Skeletal muscle cell (primary cell): ENCODE measurements at regions not wholly inside any gene's neighbourhood (a gene's known extent, or its start where the extent isn't known, plus 50 kb on each side); places are given as distances from the start of the nearest gene placed in this dataset.

Experiments used
- DNase-seq: peaks from one replicate; pipeline ENCODE4 v3.0.0-alpha.2; 2010; ENCODE audit warnings: low read depth
- H3K4me3 ChIP-seq: 2 replicates; pipeline ENCODE4 v1.5.1; 2011; ENCODE audit warnings: low read depth, mild to moderate bottlenecking, control low read depth, low read length, moderate library complexity

DNA sequence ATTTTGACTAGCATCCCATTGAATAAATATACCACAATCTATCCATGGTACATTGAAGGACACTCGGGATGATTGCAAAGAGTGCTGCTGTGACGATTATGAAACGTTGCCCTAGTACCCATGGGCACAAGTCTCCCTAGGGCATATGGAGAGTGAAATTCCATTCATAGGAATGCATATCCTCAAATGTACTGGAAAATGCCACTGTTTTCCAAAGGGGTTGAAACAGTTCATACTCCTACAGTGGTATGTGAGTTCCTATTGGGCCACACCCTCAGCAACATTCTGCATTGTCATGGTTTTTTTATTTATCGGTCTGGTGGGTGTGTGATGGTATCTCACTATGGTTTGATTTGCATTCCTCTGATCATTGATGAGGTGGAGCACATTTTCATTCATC, 130.6 kb downstream of the TWIST2 start:
- H3K4me3 ChIP-seq, result no peak overlapping the region
- DNase-seq, result no peak

GRCh38 chr2:238979636-238980035, 131.8 kb downstream of the TWIST2 start:
- DNase-seq, result no peak
- H3K4me3 ChIP-seq, result no peak overlapping the region

DNA sequence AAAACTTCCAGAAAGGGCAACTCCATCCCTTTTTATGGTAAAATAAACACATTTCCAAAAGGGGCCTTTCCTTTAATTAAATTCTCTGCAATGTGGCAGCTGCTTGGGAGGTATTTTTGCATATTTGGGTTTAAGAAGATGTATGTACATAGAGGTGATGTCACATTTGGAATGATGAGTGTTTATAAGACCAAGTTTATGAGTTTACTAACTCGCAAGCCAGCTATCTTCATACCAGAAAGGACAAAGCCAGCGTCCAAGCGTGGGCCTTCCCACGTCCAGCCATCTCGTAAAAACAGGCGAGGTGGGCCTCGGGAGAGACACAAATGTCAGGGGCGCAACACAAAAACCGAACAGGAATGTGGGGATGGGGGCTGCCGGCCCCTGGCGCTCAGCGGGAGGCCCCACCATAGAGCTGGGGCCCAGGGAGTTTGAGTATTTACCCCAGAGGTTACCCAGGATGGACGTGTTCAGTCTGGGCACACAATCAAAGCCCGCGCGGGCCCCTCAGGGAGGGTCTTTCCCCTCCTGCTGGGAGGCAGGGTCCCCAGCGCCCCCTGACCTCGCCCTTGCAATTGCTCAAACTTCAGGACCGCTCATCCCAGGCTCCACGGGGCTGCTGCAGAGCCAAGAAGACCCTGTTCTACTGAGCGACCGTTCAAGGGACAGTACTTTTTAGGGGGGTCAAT, 137.3 kb downstream of the TWIST2 start:
- no peak overlapping the region for H3K4me3 ChIP-seq
- DNase-seq, result no peak

GRCh38 chr2:238985931-238986446, 138.1 kb downstream of the TWIST2 start:
- H3K4me3 ChIP-seq, result no peak overlapping the region
- DNase-seq, result no peak

DNA sequence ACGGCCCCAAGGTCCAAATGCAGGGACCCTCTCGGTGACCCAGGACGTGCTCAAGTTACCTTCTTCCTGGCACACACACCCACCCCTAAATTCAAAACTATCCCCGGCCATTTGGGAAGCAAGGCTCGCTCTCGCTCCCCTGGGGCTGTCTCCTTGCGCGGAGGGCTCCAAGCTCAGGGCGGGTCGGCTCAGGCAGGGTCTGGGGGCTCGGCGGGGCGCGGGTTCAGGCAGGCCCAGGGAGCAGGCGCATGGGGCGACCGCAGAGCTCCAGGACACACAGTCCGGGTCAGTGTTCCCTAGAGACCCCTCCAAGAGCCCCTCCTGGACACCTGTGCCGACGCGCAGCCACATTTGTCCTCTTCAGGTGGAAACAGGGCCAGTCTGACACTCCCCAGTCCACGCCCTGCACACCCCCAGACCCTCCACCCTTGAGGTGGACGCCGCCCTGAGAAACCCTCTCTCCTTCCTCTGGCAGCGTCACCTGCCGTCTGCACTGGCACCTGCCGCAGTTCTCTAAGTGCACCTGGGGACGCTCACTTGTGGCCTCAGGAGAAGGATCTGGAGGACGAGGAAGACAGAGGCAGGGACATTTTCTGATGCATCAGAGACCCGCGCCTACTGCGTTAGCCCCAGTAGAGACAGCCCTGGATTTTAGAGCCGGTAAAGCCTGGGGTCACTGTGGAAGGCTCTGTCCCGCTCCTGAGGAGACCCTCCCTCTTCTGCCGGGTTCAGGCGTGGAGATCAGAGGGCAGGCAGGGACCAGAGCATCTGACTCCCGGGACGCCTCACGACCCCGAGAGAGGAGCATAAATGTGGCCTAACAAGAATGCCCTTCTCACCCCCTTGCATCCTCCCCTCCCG, 138.8 kb downstream of the TWIST2 start:
- no peak overlapping the region for H3K4me3 ChIP-seq
- no peak for DNase-seq

DNA sequence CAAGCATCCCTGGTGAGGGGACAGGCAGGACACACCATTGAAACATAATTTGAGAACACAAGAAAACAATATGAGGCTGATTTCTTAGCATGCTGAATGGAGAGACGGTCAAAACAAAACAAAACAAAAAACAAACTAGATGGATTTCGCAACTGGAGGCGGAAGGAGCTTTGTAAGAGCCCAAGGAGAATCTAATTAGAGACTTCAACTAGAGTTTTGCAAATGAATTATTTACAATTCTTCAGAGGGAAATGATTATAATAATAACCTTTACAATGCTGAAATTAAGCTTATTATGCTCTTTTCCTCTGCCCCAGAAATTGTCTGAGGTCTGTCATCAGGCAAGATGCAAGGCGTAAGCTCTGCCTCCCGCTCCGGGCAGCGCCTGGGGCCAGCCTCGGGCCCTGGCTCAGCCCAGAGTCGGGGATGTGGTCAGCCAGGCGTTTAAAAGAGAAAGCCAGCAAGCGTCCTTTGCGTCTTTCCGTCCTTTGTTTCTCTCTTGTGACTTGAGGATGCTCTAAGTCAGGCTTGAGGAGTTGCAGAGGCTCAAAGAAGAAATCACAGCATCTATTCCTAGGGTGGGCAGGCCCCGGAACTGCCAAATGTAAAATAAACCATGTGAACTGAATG, 139.6 kb downstream of the TWIST2 start:
- no peak overlapping the region for H3K4me3 ChIP-seq
- no peak for DNase-seq

GRCh38 chr2:238988105-238988504, 140.2 kb downstream of the TWIST2 start:
- H3K4me3 ChIP-seq, result no peak overlapping the region
- DNase-seq, result no peak

DNA sequence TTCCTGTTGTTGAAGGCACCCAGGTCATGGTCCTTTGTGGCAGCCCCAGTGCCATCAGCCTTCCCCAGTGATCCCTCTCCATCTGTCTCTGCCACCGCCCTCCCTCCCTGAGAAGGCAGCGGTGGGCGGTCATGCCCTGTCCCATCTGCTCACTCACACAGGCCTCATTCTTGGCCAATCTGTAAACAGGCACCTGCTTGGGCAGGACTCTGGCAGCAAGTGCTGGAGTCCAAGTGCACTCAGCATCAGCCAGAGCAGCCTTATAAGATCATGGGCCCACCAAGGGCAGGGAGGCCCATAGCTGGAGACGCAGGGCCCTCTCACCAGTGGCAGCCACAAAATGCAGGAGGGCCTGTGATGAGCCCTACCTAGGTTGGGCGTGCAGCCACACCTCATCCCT, 140.9 kb downstream of the TWIST2 start:
- no peak for DNase-seq
- no peak overlapping the region for H3K4me3 ChIP-seq

DNA sequence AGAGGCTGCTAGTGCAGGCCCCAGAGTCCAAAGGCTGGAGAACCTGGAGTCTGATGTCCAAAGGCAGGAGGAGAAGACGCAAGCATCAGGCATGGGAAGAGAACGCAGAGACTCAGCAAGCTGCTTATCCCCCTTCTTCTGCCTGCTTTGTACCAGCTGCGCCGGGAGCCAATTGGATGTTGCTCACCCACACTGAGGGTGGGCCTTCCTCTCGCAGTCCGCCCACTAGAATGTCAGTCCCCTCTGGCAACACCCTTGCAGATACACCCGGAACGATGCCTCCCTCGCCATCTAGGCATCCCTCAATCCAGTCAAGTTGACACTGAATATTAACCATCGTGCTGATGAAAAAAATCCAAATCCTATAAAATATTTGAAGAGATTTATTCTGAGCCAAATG, 141.6 kb downstream of the TWIST2 start:
- no peak for DNase-seq
- no peak overlapping the region for H3K4me3 ChIP-seq

GRCh38 chr2:238994432-238994831, 146.5 kb downstream of the TWIST2 start:
- DNase-seq, result no peak
- no peak overlapping the region for H3K4me3 ChIP-seq

GRCh38 chr2:238994876-238995275, 147.0 kb downstream of the TWIST2 start:
- no peak overlapping the region for H3K4me3 ChIP-seq
- DNase-seq, result no peak

- no peak for DNase-seq
- H3K4me3 ChIP-seq, result no peak overlapping the region
Measured at GRCh38 chr2:238995634-238996033, 147.7 kb downstream of the TWIST2 start.

DNA sequence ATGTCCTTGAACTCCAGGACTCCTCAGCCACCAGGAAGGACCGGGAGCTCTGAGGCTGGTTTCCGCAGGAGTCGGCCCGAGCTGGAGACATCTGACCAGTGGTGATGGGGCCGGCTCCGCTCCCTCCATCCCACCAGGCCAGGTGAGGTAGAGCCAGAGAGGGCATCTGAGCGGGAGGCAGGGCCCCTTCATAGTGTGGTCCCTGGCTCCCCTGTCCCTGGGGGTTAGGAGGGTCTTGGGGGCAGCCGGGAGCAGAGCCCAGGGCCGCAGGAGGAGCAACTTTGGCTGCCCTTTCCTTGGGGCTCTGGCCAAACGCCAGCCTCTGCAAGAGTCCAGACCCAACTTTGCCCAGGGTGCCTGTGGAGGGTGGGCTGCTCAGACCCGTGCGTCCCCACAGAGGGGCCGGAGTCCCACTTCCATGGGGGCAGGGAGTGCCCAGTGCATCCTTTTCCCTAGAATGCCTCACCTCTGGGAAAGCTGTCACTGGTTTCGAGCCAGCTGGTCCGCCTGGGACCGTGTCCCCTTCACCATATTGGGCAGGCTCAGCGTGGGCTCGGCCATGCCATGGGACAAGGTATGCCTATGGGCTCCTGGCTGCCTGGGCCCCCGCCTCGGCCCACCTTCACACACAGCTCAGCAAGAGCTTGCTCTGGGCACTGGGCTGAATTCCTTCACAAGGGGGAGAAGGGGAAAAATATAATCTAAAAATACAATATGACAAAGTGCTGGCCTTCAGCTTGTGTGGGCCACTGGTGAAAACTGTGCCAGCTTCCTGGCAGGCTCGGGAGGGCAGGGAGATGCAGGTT, 148.6 kb downstream of the TWIST2 start:
- DNase-seq, result no peak
- H3K4me3 ChIP-seq, result no peak overlapping the region

DNA sequence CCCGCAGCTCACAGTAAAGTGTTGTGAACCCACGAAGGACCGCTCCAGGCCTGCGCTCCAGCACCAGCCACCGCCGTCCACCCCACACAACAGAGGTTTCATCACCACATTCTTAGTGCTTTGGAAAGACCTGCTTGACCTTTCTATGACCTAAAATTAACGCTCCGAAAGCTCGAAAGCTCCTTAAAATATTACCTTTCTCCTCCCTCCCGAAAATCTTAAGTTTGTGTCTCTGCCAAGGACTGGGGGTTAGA, 149.2 kb downstream of the TWIST2 start:
- H3K4me3 ChIP-seq, result no peak overlapping the region
- no peak for DNase-seq

- H3K4me3 ChIP-seq, result no peak overlapping the region
- no peak for DNase-seq
Measured at GRCh38 chr2:238997684-238998083, 149.8 kb downstream of the TWIST2 start.
